ENCODE measurements at regions not wholly inside any gene's neighbourhood (a gene's known extent, or its start where the extent isn't known, plus 50 kb on each side); places are given as distances from the start of the nearest gene placed in this dataset.

DNA sequence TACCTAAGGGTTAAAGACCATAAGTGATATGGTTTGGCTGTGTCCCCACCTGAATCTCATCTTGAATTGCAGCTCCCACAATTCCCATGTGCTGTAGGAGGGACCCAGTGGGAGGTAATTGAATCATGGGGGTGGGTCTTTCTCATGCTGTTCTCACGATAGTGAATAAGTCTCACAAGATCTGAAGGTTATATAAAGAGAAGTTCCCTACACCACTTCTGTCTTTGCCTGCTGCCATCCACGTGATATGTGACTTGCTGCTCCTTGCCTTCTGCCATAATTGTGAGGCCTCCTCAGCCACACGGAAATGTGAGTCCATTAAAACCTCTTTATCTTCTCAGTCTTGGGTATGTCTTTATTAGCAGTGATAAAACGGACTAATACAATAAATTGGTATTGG is 75.0 kb upstream of the CADPS start:
- TF ChIP-seq SP2 (CRISPR knock-in tag; IDR thresholded peaks at IDR 0.05): no peak
- TF ChIP-seq, protein P1, sequence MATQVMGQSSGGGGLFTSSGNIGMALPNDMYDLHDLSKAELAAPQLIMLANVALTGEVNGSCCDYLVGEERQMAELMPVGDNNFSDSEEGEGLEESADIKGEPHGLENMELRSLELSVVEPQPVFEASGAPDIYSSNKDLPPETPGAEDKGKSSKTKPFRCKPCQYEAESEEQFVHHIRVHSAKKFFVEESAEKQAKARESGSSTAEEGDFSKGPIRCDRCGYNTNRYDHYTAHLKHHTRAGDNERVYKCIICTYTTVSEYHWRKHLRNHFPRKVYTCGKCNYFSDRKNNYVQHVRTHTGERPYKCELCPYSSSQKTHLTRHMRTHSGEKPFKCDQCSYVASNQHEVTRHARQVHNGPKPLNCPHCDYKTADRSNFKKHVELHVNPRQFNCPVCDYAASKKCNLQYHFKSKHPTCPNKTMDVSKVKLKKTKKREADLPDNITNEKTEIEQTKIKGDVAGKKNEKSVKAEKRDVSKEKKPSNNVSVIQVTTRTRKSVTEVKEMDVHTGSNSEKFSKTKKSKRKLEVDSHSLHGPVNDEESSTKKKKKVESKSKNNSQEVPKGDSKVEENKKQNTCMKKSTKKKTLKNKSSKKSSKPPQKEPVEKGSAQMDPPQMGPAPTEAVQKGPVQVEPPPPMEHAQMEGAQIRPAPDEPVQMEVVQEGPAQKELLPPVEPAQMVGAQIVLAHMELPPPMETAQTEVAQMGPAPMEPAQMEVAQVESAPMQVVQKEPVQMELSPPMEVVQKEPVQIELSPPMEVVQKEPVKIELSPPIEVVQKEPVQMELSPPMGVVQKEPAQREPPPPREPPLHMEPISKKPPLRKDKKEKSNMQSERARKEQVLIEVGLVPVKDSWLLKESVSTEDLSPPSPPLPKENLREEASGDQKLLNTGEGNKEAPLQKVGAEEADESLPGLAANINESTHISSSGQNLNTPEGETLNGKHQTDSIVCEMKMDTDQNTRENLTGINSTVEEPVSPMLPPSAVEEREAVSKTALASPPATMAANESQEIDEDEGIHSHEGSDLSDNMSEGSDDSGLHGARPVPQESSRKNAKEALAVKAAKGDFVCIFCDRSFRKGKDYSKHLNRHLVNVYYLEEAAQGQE (IDR thresholded peaks at IDR 0.05; ENCODE audit: borderline replicate concordance in 1 of 2, low read depth in 1 of 2, low read length in 2 of 2): no peak
- no peak for TF ChIP-seq ZNF292 (CRISPR knock-in tag; IDR thresholded peaks at IDR 0.05; ENCODE audit: borderline replicate concordance, low read depth)
- TF ChIP-seq JUNB (CRISPR knock-in tag; IDR thresholded peaks at IDR 0.05; ENCODE audit: borderline replicate concordance): no peak
- TF ChIP-seq ETV6 (CRISPR knock-in tag; conservative IDR thresholded peaks at IDR 0.05): no peak
- TF ChIP-seq, protein P2, sequence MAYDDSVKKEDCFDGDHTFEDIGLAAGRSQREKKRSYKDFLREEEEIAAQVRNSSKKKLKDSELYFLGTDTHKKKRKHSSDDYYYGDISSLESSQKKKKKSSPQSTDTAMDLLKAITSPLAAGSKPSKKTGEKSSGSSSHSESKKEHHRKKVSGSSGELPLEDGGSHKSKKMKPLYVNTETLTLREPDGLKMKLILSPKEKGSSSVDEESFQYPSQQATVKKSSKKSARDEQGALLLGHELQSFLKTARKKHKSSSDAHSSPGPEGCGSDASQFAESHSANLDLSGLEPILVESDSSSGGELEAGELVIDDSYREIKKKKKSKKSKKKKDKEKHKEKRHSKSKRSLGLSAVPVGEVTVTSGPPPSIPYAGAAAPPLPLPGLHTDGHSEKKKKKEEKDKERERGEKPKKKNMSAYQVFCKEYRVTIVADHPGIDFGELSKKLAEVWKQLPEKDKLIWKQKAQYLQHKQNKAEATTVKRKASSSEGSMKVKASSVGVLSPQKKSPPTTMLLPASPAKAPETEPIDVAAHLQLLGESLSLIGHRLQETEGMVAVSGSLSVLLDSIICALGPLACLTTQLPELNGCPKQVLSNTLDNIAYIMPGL (CRISPR knock-in tag; IDR thresholded peaks at IDR 0.05; ENCODE audit: borderline replicate concordance in 1 of 2, low read depth in 1 of 2): no peak
- no peak for TF ChIP-seq ZNF788 (CRISPR knock-in tag; IDR thresholded peaks at IDR 0.05; ENCODE audit: borderline replicate concordance)
